Mesodermal cell (in vitro differentiated cells): ENCODE measurements at regions not wholly inside any gene's neighbourhood (a gene's known extent, or its start where the extent isn't known, plus 50 kb on each side); places are given as distances from the start of the nearest gene placed in this dataset.

Experiments
- H3K27ac ChIP-seq: 2 replicates; pipeline ENCODE4 v1.7.0; 2013; ENCODE audit warnings: mild to moderate bottlenecking, low read depth, low read length, moderate library complexity; ENCODE audit not compliant: severe bottlenecking
- H3K36me3 ChIP-seq: 2 replicates; pipeline ENCODE4 v1.7.1; 2013; ENCODE audit warnings: mild to moderate bottlenecking, low read length, moderate library complexity; ENCODE audit not compliant: control insufficient read depth, insufficient read depth
- H3K4me1 ChIP-seq: one replicate; pipeline ENCODE4 v1.7.1; 2013; ENCODE audit warnings: mild to moderate bottlenecking, low read length; ENCODE audit not compliant: insufficient read depth, control insufficient read depth, poor library complexity, severe bottlenecking
- H3K4me3 ChIP-seq: 2 replicates; pipeline ENCODE4 v1.7.0; 2013; ENCODE audit warnings: low read length, control low read depth, mild to moderate bottlenecking; ENCODE audit not compliant: insufficient read depth, poor library complexity, severe bottlenecking; ENCODE audit errors: extremely low read depth
- H3K9me3 ChIP-seq: 2 replicates; pipeline ENCODE4 v1.7.1; 2013; ENCODE audit warnings: mild to moderate bottlenecking, low read length, moderate library complexity; ENCODE audit not compliant: control insufficient read depth
- WGBS, 2 experiments: methylation state at CpG; one replicate each; pipeline ENCODE4 v1.1.5; 2013; ENCODE audit warnings: missing lambda C conversion rate in 2 of 2; ENCODE audit not compliant: insufficient coverage in 2 of 2; 5-methylcytosine and 5-hydroxymethylcytosine counted together

GRCh38 chr4:65126200-65126599, 544.1 kb downstream of the EPHA5 start:
- H3K36me3 ChIP-seq: no peaks in the 10 kb centered on the region
- WGBS, 2 experiments: no CpG with 5 or more reads among the region's 2 CpGs
- no peak overlapping the region for H3K4me3 ChIP-seq
- H3K4me1 ChIP-seq: no peaks in the 10 kb centered on the region
- no peaks in the 10 kb centered on the region for H3K9me3 ChIP-seq
- no peak overlapping the region for H3K27ac ChIP-seq

GRCh38 chr4:65120287-65120686, 550.0 kb downstream of the EPHA5 start:
- no peaks in the 10 kb centered on the region for H3K36me3 ChIP-seq
- H3K4me3 ChIP-seq: no peak overlapping the region
- H3K27ac ChIP-seq: no peak overlapping the region
- H3K4me1 ChIP-seq: no peaks in the 10 kb centered on the region
- no peaks in the 10 kb centered on the region for H3K9me3 ChIP-seq
- WGBS, 2 experiments: no CpG with 5 or more reads among the region's 1 CpG

GRCh38 chr4:65102419-65102818, 567.9 kb downstream of the EPHA5 start:
- Histone ChIP-seq H3K9me3 (no peaks in the 10 kb centered on the region), H3K4me3 (no peak overlapping the region), H3K36me3 (no peaks in the 10 kb centered on the region), H3K4me1 (no peaks in the 10 kb centered on the region), H3K27ac (no peak overlapping the region)
- WGBS, 2 experiments: no CpG with 5 or more reads among the region's 2 CpGs

- Histone ChIP-seq H3K9me3 (peaks cover 5% of the 10 kb centered on the region), H3K27ac (no peak overlapping the region), H3K36me3 (no peaks in the 10 kb centered on the region), H3K4me1 (no peaks in the 10 kb centered on the region), H3K4me3 (no peak overlapping the region)
- no CpG with 5 or more reads among the region's 1 CpG for WGBS, 2 experiments
These were observed 573.7 kb downstream of the EPHA5 start for GRCh38 chr4:65096630-65097029.

GRCh38 chr4:65089666-65090065, 580.6 kb downstream of the EPHA5 start:
- H3K4me1 ChIP-seq: no peaks in the 10 kb centered on the region
- H3K36me3 ChIP-seq: no peaks in the 10 kb centered on the region
- no peaks in the 10 kb centered on the region for H3K9me3 ChIP-seq
- H3K27ac ChIP-seq: no peak overlapping the region
- H3K4me3 ChIP-seq: no peak overlapping the region

GRCh38 chr4:65083076-65083475, 587.2 kb downstream of the EPHA5 start:
- peaks cover 5% of the 10 kb centered on the region for H3K4me1 ChIP-seq
- peak overlapping the region; percentile 80 for H3K27ac ChIP-seq
- 38 to 55% methylated on average over 3 of the region's 3 CpGs for WGBS, 2 experiments
- peaks cover 4% of the 10 kb centered on the region for H3K9me3 ChIP-seq
- H3K36me3 ChIP-seq: no peaks in the 10 kb centered on the region
- no peak overlapping the region for H3K4me3 ChIP-seq

GRCh38 chr4:65071564-65071963, 598.7 kb downstream of the EPHA5 start:
- 100% methylated on average over 1 of the region's 1 CpG; no CpG with 5 or more reads in 1 of the 2 experiments for WGBS, 2 experiments
- peaks cover 7% of the 10 kb centered on the region for H3K9me3 ChIP-seq
- no peak overlapping the region for H3K27ac ChIP-seq
- no peaks in the 10 kb centered on the region for H3K4me1 ChIP-seq
- no peak overlapping the region for H3K4me3 ChIP-seq
- no peaks in the 10 kb centered on the region for H3K36me3 ChIP-seq

GRCh38 chr4:65069177-65069576, 601.1 kb downstream of the EPHA5 start:
- Histone ChIP-seq H3K9me3 (peaks cover 7% of the 10 kb centered on the region), H3K4me1 (no peaks in the 10 kb centered on the region), H3K27ac (no peak overlapping the region), H3K4me3 (no peak overlapping the region), H3K36me3 (no peaks in the 10 kb centered on the region)
- WGBS, 2 experiments: 75 to 76% methylated on average over 6 of the region's 6 CpGs

- Histone ChIP-seq H3K4me3 (no peak overlapping the region), H3K27ac (no peak overlapping the region), H3K4me1 (no peaks in the 10 kb centered on the region), H3K36me3 (no peaks in the 10 kb centered on the region), H3K9me3 (no peaks in the 10 kb centered on the region)
These were observed 604.2 kb downstream of the EPHA5 start for GRCh38 chr4:65066106-65066505.

- no peak overlapping the region for H3K4me3 ChIP-seq
- H3K27ac ChIP-seq: no peak overlapping the region
- H3K36me3 ChIP-seq: no peaks in the 10 kb centered on the region
- H3K9me3 ChIP-seq: no peaks in the 10 kb centered on the region
- no peaks in the 10 kb centered on the region for H3K4me1 ChIP-seq
- WGBS, 2 experiments: 80 to 91% methylated on average over 1 of the region's 1 CpG
These were observed 606.7 kb downstream of the EPHA5 start for GRCh38 chr4:65063601-65064000.

- WGBS, 2 experiments: no CpG with 5 or more reads among the region's 1 CpG
- H3K4me3 ChIP-seq: no peak overlapping the region
- no peaks in the 10 kb centered on the region for H3K36me3 ChIP-seq
- no peaks in the 10 kb centered on the region for H3K9me3 ChIP-seq
- H3K4me1 ChIP-seq: no peaks in the 10 kb centered on the region
- H3K27ac ChIP-seq: no peak overlapping the region
These were observed 619.5 kb downstream of the EPHA5 start for GRCh38 chr4:65050786-65051185.
